T-helper 22 cell (primary cell): ENCODE measurements at regions not wholly inside any gene's neighbourhood (a gene's known extent, or its start where the extent isn't known, plus 50 kb on each side); places are given as distances from the start of the nearest gene placed in this dataset.

Source experiments
- DNase-seq: peaks from one replicate; pipeline ENCODE4 v3.0.0-alpha.2; 2020; ENCODE audit warnings: low read depth

GRCh38 chr1:29967261-29967660 is 730.9 kb downstream of the PTPRU start:
- no peak for DNase-seq

- no peak for DNase-seq
Measured at GRCh38 chr1:29966526-29967045, 730.3 kb downstream of the PTPRU start.

GRCh38 chr1:29964718-29965533 is 728.6 kb downstream of the PTPRU start:
- no peak for DNase-seq

- DNase-seq = no peak
Measured at GRCh38 chr1:29963946-29964345, 727.6 kb downstream of the PTPRU start.

- no peak for DNase-seq
Measured at GRCh38 chr1:29962831-29963247, 726.5 kb downstream of the PTPRU start.

- DNase-seq = no peak
Measured at GRCh38 chr1:29962336-29962735, 726.0 kb downstream of the PTPRU start.

GRCh38 chr1:29961293-29962059 is 725.2 kb downstream of the PTPRU start:
- no peak for DNase-seq

GRCh38 chr1:29960876-29961275 is 724.6 kb downstream of the PTPRU start:
- DNase-seq = no peak

- no peak for DNase-seq
Measured at GRCh38 chr1:29960156-29960755, 723.9 kb downstream of the PTPRU start.

GRCh38 chr1:29959356-29959755 is 723.0 kb downstream of the PTPRU start:
- no peak for DNase-seq

- DNase-seq = no peak
Measured at GRCh38 chr1:29958271-29958670, 721.9 kb downstream of the PTPRU start.

GRCh38 chr1:29956349-29957030 is 720.2 kb downstream of the PTPRU start:
- DNase-seq = no peak

- DNase-seq = no peak
Measured at GRCh38 chr1:29954591-29954990, 718.3 kb downstream of the PTPRU start.

GRCh38 chr1:29953961-29954360 is 717.6 kb downstream of the PTPRU start:
- DNase-seq = no peak

GRCh38 chr1:29949676-29950075 is 713.4 kb downstream of the PTPRU start:
- no peak for DNase-seq

- DNase-seq = no peak
Measured at GRCh38 chr1:29948581-29948980, 712.3 kb downstream of the PTPRU start.

- DNase-seq = no peak
Measured at GRCh38 chr1:29946057-29946456, 709.7 kb downstream of the PTPRU start.

GRCh38 chr1:29945426-29945825 is 709.1 kb downstream of the PTPRU start:
- DNase-seq = no peak

GRCh38 chr1:29944253-29944905 is 708.1 kb downstream of the PTPRU start:
- no peak for DNase-seq

- no peak for DNase-seq
Measured at GRCh38 chr1:29943034-29943433, 706.7 kb downstream of the PTPRU start.

- DNase-seq = no peak
Measured at GRCh38 chr1:29939079-29939478, 702.8 kb downstream of the PTPRU start.

GRCh38 chr1:29937356-29937755 is 701.0 kb downstream of the PTPRU start:
- no peak for DNase-seq
